ENCODE measurements at regions not wholly inside any gene's neighbourhood (a gene's known extent, or its start where the extent isn't known, plus 50 kb on each side); places are given as distances from the start of the nearest gene placed in this dataset.

DNA sequence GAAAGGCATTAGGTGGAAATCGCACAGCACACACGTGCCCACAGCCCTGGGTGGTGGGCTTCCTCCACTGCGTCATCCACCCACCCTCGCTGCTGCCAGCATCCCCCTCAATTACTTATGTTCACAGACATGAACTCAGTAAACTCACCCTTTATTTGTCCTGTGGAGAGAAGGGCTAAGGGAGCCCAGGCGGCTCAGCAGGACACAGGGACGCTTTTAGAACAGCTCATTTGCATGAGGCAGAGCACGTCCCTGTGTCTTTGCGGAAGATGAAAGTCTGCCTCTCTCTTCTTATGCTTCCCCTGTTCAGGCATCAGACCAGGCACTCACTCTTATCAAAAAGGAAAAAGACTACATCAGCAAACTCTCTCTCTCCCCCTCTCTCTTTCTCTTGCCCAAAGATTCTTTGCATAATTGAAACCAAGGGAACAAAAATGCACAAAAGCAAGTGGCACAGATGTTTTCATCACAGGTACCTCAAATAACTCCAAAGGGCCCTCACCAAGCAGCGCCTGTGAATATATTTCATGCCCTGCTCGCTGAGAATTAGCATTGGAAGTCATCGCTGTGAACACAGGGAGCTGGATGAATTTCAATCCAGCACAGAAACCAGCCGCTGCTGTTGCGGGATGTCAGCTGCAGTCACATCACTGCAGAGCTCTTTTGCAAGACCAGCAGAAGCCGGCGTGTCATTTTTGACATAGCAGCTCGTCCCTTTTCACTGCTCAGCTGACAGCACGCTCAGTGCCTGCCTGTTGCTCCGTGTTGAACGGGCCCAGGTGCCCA is 376.3 kb upstream of the MYT1L start:
- no peak for DNase-seq
- in situ Hi-C loops (cut with MboI; ENCODE audit: low pct_unique_long_range_greater_than_20kb, low sequenced_read_pairs) = no loop called here

DNA sequence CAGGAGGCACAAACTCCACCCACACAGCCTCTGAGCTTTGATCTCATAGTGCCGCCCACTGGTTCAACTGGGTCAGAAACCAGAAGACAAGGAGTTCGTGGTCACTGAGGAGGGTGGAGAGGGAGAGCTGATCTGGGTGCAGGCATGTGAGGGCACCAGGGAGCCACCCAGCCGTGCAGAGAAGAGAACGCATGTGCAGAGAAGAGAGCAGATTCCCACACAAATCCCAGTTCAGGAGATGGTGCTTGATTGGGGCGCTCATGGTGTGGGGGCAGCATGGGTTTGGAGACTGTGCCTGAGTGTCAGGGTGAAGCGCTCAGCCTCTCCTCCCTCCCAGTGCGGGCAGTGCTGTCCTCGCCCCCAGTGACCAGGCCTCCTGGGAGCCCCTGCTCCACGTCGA is 375.2 kb upstream of the MYT1L start:
- DNase-seq = no peak
- in situ Hi-C loops (cut with MboI; ENCODE audit: low pct_unique_long_range_greater_than_20kb, low sequenced_read_pairs) = no loop called here

DNA sequence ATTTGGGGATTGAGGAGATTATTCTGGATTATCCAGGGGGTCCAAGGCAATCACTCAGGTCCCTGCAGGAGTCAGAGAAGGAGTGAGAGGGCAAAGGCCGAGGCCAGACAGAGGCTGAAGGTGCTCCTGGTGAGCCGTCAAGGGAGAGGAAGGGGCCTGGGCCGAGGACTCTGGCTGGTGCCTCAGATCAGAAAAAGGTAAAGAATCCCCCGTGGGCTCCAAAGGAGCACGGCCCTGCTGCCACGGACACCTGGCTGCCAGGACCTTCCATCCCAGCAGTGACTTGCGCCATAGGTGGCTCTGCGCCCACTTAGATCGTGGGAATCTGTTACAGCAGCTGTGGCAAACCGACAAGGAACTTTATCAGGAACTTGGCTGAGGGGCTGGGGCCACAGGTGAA is 374.8 kb upstream of the MYT1L start:
- DNase-seq = no peak
- in situ Hi-C loops (cut with MboI; ENCODE audit: low pct_unique_long_range_greater_than_20kb, low sequenced_read_pairs) = no loop called here

DNA sequence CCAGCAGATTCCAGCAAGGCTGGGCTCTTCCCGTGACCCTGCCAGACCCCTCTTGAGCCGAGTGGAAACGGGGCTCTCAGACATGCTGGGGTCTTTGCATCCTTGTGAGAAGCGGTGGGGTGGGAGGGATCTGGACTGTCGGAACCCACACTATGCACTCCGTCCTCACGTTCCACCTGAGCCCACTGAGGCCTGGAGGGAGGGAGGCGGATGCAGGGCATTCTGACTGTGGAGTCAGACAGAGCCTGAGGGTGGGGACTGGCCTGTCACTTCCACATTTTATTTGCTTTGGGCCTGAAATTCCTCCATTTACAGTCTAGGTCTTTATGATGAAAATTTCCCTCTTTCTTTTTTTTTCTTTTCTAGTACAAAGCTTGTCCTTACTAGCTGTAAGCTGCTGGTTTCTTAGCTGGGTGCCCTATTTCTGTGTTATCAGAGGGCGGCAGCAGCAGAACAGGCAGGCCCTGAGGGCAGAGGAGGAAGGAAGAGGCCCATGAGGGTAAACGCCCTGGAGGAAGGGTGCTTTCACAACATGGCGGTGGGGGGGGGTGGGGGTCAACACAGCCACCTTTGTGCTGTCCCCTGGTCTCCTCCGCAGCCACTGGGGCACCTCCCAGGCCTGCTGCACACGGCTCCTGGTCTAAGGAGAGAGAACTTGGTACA is 373.5 kb upstream of the MYT1L start:
- peak; percentile 11 for DNase-seq
- in situ Hi-C loops (cut with MboI; ENCODE audit: low pct_unique_long_range_greater_than_20kb, low sequenced_read_pairs) = no loop called here

DNA sequence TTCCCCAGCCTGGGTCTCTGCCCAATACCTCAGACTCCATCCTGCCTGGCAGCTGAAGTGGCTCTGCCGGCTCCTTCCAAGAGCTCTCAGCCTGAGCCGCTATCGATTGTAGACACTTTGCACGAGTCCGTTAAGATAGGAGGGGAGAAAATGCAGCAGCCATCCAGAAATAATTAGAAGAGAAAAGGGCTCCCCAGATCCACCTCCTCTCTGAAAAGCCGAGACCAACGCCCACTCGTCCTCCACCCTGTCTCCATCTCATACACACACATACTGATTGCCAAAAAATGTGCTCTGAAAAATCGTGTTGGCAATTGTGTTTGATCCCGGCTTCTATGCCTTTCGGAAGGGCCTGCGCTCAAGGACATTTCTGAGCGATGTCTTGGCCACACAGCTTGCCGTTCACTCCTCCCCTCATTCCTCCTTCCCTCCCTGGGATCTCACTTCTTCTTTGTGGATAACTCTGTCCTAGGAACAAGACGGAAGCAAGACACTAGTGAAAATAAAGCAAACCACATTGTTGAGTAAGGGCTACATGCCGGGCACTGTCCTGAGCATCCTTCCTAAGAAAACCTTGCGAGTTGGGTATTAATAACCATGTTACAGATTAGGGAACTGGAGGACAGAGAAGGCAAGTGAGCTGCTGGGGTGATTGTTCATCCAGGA is 372.8 kb upstream of the MYT1L start:
- DNase-seq = no peak
- in situ Hi-C loops (cut with MboI; ENCODE audit: low pct_unique_long_range_greater_than_20kb, low sequenced_read_pairs) = no loop called here

DNA sequence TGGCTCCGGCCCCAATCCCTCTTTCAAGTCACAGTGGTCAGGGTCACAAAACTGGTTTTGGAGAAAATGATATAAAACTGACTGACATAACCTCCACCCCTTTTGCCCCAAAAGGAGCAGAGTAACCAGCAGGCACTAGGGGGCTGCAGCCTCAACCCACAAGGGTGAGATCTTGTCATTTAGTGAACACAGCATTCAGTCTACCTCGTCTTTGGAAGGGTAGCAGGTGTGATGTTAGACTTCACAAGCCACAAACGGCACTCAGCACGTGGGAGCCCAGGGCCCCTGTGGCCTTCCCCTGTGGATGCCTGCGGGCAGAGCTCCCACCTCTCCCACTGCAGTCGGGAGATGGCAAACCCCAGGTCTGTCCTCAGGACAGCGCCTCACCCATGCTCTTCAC is 372.1 kb upstream of the MYT1L start:
- no peak for DNase-seq
- in situ Hi-C loops (cut with MboI; ENCODE audit: low pct_unique_long_range_greater_than_20kb, low sequenced_read_pairs) = no loop called here

DNA sequence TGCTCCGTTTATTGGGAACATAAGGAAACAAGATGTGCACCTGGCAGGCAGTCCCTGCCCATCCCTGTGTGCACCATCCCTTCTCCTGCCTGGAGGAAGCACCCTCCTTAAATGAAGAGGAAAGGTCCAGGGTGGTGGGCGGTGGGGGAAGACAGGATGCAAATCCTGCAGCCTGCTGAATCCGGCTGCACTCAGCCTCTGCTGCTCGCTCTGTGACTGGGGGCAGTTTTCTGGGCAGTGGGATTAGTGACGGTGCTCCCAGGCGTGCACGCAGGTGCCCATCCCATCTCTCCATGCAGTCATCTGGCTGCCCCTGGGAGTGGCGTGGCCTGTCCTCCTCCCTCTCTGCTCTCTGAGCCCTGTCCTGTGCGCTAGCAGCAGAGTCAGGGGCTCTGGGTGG is 371.3 kb upstream of the MYT1L start:
- no peak for DNase-seq
- in situ Hi-C loops (cut with MboI; ENCODE audit: low pct_unique_long_range_greater_than_20kb, low sequenced_read_pairs) = no loop called here

DNA sequence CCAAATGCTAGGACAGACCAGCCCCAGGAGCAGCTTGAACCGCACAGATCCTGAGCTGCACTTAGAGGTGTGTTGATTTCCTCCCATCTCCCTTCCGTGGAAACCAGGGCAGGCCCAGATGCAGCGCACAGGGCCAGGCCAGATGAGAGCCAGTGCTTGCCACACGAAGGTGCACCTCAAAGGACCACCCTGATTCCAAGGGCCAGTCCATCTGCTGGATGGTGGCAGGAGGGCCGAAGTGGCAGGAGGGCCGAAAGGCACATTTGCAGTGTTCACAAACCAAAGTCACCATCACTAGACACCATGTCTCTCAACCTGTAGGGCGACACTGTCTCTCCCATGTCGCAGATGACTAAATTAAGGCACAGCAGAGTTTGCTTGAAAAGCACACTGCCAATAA is 370.7 kb upstream of the MYT1L start:
- in situ Hi-C loops (cut with MboI; ENCODE audit: low pct_unique_long_range_greater_than_20kb, low sequenced_read_pairs) = no loop called here
- no peak for DNase-seq

DNA sequence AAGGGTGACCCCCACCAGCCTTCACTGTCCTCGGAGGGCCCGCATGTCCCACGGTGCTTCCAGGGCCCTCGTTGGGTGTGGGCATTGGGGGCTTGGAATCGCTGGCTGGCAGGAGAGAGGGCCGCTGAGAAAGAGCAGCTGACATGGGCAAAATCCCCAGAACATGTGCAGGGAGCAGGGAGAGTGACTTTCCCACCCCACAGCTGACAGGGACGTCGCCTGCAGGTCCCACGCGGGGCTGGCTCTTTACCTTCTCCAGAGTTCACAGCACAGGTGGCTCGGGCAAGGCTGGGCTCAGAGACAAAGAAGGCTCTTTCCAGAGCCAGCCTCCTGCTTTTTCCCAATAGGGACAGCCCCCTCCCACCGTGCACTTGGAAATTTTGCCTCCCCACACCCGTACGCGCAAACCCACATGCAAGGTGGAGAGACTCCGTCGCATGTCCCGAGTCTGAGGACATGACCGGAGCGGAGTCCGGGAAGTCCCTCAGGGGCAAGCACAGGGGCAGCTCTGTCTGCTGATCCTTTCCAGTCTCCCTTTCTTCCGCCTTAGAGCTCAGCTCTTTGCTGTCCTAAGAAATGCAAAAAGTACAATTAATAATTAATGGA is 370.2 kb upstream of the MYT1L start:
- no peak for DNase-seq
- in situ Hi-C loops (cut with MboI; ENCODE audit: low pct_unique_long_range_greater_than_20kb, low sequenced_read_pairs) = no loop called here

DNA sequence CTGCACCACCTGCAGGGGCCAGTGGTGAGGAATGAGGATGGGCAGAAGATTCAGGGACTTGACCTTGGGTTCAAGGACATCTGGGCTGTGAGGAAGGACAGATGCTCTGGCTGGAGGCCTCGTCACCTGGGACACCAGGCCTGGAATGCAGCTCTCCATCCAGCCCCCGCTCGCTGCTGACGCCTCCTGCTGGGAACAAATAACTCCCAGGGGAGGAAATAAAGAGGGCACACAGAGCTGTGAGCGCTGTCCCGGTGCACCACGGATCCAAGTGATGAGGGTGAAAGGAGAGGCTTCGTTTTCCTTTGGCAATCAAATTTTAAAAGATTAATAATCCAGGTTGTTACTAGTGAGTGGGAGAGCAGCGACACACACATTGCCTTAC is 368.0 kb upstream of the MYT1L start:
- no peak for DNase-seq
- in situ Hi-C loops (cut with MboI; ENCODE audit: low pct_unique_long_range_greater_than_20kb, low sequenced_read_pairs) = no loop called here

DNA sequence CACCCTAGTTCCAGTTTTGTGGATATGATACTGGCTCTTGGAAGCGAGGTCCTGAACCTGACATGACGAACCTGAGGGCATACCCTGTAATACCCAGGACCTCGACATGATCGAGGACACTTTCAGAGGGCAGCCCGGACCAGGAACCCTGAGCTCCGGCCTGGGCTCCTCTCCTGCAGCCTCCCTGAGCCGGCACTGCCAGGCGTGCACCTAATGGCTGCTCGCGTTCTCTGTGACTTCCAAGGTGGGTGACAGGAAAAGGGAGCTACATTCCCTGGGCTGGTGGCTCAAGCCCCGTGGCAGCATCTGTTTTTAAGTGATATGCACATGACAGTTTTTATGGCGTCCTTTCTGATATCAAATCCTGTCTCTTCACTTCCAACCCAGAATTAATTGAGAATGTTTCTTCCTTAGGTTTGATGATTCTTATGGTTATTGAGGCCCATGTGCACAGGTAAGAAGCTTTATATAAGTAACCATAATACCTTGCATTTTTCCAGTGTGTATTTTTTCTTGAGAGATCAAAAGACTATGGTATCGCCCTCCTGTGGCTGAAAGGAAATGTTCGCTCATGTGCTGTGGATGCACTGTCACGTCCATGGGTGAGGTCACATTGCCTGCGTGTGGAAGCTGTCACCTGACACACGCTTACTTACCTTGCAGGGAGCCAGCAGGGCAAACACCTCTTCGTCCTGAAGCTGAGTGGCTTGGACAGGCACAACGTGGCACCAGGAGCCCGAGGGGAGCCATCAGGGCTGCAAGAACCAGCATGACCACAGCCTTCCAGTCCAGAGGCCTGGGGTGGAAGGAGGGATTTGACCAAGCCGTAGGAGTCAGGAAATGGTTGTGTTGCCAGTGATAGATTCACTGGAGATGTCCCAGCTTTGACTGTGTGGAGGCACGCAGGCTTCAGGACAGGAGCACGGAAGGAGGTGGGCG is 367.4 kb upstream of the MYT1L start:
- in situ Hi-C loops (cut with MboI; ENCODE audit: low pct_unique_long_range_greater_than_20kb, low sequenced_read_pairs) = no loop called here
- DNase-seq = no peak

DNA sequence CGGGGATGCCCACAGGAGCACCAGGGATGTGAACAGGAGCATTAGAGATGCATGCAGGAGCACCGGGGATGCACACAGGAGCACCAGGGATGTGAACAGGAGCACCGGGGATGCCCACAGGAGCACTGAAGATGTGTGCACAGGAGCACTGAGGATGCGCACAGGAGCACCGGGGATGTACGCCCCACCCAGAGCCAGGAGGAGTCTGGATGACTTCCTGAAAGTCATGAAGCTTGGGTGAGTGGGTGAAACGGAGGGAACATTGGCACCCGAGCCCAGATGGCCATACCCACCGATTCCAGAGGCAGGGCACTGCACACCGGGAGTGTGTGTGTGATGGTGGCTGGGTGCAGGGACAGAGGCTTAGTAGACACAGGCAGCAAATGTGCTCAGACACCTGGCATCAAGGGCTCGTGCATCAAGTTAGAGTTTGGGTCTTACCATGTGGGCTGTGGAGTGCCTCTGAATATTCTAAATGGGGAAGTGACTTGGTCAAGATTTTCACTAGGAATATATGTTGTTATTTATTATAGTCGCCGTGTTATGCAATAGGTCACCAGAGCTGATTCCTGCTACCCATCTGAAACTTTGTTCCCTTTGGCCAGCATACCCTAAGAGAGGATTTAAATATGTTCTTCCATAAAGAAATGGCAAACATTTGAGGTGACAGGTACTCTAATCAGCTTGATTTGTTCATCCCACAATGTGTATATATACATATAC is 365.8 kb upstream of the MYT1L start:
- DNase-seq = no peak
- in situ Hi-C loops (cut with MboI; ENCODE audit: low pct_unique_long_range_greater_than_20kb, low sequenced_read_pairs) = no loop called here

DNA sequence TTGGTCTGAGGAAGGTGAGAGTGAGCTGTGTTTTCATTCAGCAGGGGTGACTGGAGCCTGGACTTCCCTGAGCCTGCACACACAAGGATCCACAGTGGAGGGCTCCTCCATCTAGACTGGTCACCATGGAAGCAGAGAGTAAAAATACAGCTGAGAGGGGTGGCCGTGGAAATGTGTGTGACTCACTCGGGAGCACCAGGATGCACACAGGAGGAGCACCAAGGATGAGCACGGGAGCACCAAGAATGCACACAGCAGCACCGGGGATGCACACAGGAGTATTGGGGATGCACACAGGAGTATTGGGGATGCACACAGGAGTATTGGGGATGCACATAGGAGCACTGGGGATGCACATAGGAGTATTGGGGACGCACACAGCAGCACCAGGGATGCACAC is 365.2 kb upstream of the MYT1L start:
- in situ Hi-C loops (cut with MboI; ENCODE audit: low pct_unique_long_range_greater_than_20kb, low sequenced_read_pairs) = no loop called here
- DNase-seq = no peak

DNA sequence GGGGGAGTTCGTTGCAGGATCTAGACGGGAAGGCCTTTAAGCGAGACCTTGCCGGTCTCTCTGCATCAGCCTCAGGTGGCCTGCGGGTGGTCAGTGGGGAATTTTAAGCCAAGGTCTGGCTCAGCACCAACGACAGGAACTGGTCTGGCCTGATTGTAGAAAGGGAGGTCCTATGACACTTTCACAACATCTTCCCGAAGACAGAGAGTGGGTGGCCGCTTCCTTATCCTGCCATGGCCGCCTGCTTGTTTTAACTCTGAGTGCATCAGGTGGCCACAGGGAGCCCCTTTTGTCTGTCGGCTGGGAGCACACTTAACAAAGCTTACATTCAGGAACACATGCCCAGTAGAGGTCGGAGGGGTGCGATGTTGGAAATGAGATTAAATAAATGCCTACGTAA is 363.7 kb upstream of the MYT1L start:
- DNase-seq = no peak
- in situ Hi-C loops (cut with MboI; ENCODE audit: low pct_unique_long_range_greater_than_20kb, low sequenced_read_pairs) = no loop called here

DNA sequence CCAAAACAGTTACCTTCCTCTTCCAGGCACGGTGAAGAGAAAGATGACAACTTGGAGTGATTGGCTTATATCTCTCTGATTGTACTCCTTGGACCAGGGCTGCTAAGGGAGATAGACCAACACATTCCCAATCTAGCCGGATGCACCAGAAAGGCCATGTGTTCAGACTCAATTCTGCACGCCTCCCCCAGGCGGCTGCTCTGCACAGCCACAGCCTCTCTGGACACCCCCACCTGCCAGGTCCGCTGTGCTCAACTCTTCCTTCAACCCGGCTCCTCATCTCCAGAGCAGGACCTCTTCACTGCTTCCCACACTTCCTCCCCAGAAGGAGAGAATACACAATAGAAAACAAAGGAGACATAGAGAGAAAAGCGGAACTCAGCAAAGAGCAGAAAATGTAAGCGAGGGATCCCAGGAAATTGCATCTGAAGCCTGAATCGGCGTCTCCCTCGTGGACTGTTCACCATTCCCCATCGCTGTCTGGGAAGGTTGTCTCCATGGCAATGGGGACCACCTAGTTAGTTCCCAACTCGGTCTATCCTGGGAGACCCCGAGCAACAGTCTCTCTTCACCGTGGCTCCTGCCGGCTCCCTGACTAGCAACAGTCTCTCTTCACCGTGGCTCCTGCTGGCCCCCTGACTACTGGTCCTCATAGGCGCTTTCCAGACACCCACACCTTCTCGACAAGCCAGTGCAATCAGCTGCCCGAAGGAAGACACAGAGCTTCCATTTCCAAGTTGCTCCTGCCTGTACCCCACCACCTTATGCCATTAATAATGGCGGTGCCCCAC is 361.7 kb upstream of the MYT1L start:
- DNase-seq = no peak
- in situ Hi-C loops (cut with MboI; ENCODE audit: low pct_unique_long_range_greater_than_20kb, low sequenced_read_pairs) = no loop called here

DNA sequence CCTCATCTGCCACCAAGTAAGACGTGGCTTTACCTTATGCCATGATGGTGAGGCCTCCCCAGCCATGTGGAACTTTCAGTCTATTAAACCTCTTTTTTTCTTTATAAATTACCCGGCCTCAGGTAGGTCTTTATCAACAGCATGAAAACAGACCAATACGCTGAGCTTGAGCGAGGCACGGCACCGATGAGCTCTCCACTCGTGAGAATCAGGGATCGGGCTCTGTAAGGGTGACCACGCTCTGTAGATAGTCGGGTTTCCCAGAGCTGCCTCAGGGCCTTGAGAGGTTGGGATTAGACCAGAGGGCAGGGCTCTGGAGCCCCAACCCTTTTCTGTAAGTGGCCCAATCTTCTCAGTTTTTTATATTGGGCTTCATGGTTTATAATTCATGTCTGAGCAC is 360.3 kb upstream of the MYT1L start:
- no peak for DNase-seq
- in situ Hi-C loops (cut with MboI; ENCODE audit: low pct_unique_long_range_greater_than_20kb, low sequenced_read_pairs) = no loop called here

DNA sequence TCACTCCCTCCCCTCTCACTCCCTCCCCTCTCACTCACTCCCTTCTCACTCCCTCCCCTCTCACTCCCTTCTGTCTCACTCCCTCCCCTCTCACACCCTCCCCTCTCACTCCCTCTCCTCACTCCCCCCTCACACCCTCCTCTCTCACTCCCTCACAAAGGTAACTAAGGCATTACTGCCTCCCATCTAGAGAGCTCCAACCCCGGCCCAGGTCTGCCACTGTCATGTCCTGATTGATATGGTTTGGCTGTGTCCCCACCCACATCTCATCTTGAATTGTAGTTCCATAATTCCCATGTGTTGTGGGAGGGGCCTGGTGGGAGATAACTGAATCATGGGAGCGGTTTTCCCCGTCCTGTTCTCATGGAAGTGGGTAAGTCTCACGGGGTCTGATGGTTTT is 359.9 kb upstream of the MYT1L start:
- in situ Hi-C loops (cut with MboI; ENCODE audit: low pct_unique_long_range_greater_than_20kb, low sequenced_read_pairs) = no loop called here
- DNase-seq = no peak

DNA sequence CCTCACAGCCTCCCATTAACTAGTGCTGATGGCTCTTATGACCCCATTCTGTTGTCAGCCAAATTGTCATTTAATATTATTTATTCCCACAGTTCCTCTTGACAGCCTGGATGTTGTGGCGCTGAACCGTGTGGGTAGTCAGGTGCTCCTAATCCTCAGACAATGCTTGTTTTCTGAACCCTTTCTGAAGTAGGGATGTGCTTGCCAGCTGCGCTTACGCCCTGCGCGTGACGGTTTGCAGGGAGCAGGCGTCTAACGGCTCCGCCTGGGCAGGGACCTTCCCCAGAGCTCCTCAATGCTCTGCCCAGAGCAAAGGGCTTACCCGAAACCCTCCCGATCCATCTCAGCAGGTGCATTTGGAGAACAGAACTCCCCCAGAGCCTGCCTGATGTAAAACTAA is 358.2 kb upstream of the MYT1L start:
- in situ Hi-C loops (cut with MboI; ENCODE audit: low pct_unique_long_range_greater_than_20kb, low sequenced_read_pairs) = no loop called here
- no peak for DNase-seq
